Fibroblast of mammary gland (primary cell): ENCODE measurements at regions not wholly inside any gene's neighbourhood (a gene's known extent, or its start where the extent isn't known, plus 50 kb on each side); places are given as distances from the start of the nearest gene placed in this dataset.

Source experiments
- DNase-seq: peaks from one replicate; pipeline ENCODE4 v3.0.0-alpha.2; 2010; ENCODE audit warnings: low read depth
- H3K4me3 ChIP-seq: 2 replicates; pipeline ENCODE4 v1.5.1; 2011; ENCODE audit warnings: low read depth, mild to moderate bottlenecking, low read length, moderate library complexity; ENCODE audit not compliant: control insufficient read depth
- TF ChIP-seq, protein P1 (sequence below): conservative IDR thresholded peaks from 2 replicates; pipeline ENCODE4 v1.5.1; 2011; ENCODE audit warnings: low read depth, low read length, inconsistent platforms; ENCODE audit not compliant: control insufficient read depth, insufficient read depth

GRCh38 chr7:37541810-37542443, 93.3 kb upstream of the ELMO1 start:
- TF ChIP-seq, protein P1, sequence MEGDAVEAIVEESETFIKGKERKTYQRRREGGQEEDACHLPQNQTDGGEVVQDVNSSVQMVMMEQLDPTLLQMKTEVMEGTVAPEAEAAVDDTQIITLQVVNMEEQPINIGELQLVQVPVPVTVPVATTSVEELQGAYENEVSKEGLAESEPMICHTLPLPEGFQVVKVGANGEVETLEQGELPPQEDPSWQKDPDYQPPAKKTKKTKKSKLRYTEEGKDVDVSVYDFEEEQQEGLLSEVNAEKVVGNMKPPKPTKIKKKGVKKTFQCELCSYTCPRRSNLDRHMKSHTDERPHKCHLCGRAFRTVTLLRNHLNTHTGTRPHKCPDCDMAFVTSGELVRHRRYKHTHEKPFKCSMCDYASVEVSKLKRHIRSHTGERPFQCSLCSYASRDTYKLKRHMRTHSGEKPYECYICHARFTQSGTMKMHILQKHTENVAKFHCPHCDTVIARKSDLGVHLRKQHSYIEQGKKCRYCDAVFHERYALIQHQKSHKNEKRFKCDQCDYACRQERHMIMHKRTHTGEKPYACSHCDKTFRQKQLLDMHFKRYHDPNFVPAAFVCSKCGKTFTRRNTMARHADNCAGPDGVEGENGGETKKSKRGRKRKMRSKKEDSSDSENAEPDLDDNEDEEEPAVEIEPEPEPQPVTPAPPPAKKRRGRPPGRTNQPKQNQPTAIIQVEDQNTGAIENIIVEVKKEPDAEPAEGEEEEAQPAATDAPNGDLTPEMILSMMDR: no peak
- DNase-seq: no peak
- H3K4me3 ChIP-seq: no peak overlapping the region

GRCh38 chr7:37545619-37546534, 97.2 kb upstream of the ELMO1 start:
- DNase-seq: no peak
- TF ChIP-seq, protein P1: no peak

GRCh38 chr7:37546677-37547076, 98.0 kb upstream of the ELMO1 start:
- TF ChIP-seq, protein P1: no peak
- DNase-seq: peak; percentile 3
- H3K4me3 ChIP-seq: no peak overlapping the region

More at GRCh38 chr7:37545619-37546534, 97.2 kb upstream of the ELMO1 start:
- no peak overlapping the region for H3K4me3 ChIP-seq

DNA sequence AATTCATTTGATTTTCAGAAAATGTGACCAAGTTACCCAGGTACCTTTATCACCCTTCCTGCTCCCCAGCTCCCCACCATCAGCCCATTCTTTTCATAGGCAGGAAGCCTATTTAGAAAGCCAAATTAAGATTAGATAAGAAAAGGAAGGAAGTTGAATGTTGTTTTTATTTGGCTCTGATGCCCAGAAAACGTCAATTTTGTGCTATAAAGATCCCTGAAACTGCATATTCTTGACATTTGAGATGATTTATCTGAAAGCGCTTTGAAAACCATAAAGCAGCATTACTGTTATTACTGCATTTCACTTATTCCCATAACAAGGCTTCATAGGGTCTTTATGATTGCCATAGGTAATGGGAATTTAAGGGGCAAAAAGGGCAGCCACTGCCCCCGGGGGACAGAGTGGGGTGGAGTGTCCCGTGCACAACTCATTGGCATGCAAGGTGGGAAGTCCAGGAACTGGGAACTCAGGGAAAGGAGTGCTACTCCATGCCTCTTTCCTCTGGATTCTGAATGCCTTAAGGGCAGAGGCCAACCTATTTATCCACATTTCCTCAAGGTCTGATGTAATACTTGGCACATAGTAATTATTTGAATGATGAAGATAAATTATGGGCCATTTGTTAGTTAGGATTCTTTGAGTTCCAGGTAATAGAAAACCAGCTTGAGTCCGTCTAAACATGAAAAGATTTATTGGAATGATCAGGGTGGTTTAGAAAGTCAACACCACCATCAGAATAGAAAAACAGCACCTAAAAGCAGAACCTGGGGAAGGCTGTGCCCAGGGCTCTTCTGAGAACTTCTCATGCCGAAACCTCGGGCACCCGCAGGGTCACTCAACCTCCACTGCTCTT, 100.6 kb upstream of the ELMO1 start:
- H3K4me3 ChIP-seq: no peak overlapping the region
- TF ChIP-seq, protein P1: no peak
- DNase-seq: no peak

GRCh38 chr7:37550426-37550825, 101.8 kb upstream of the ELMO1 start:
- no peak overlapping the region for H3K4me3 ChIP-seq
- DNase-seq: no peak
- TF ChIP-seq, protein P1: no peak

DNA sequence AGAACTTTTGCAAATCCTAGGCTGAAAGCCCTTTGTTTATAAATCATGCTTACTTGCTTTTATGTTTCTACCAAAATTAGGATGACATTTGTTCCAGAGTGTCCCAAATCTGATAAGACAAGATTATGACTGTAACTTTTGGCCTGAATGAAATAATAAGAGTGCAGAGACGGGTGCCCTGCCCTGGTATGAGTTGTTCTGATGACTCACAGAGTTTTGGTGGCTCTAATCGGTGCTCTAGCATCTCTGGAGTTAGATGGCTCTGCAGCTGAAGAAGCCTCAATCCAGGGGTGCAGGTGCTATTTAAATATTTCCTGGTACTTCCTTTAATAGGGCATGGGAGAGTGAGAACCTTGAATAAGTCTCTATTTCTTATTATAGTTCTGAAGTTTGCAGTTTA, 102.2 kb upstream of the ELMO1 start:
- DNase-seq: no peak
- TF ChIP-seq, protein P1: no peak

More for the DNA sequence above, 102.2 kb upstream of the ELMO1 start:
- H3K4me3 ChIP-seq: no peak overlapping the region
